ENCODE measurements at regions not wholly inside any gene's neighbourhood (a gene's known extent, or its start where the extent isn't known, plus 50 kb on each side); places are given as distances from the start of the nearest gene placed in this dataset.
A peak's percentile ranks its signal among the peaks of the same experiment; 100 is the strongest.

DNA sequence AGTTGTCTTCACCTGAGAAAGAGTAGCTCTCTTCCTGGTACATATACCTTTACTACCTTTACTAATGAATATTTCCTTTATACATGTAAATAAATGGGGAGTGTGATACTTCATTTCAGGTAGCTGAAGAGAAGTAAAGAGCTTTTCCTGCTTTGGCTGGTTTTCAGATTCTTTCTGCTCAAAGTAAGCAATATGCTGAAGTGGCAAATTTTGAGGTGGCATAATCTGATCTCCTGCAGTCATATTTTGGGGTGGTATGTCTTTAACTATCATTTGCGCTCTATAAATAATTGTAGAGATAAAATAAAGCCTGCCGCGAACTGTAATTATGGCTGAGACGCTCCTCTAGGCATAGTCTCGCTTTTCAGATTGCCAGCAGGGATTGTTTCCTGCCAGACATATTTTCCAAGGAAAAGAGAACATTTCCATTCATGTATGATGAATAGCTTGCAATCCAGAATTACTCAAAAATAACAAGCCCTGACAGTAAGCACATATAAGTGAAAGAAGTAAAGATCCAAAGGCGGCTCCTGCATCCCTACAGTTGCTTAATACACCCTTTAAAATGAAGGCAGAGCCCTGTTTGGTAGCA is 200.7 kb downstream of the C12orf50 start:
- no peak for FAIRE-seq

- FAIRE-seq = no peak
Measured at GRCh38 chr12:87827638-87828264, 201.4 kb downstream of the C12orf50 start.

DNA sequence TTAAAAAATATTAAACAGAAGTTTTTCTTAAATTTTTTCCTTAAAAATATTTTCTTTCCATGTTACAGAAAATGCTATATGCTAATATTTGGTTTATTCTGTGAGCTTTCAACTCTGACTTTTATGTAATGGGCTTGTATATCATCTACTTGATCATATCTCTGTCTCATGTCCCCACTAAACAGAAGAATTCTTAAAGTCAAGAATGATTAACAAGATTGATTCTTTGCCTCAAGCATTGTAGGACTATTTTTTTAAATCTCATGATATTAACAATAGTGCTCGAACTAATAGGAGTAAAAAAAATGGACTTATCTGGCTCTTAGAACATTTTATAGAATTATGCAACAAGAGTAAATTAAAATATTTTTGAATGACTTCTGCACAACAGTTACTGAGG is 206.3 kb downstream of the C12orf50 start:
- no peak for FAIRE-seq

GRCh38 chr12:87820524-87821202 is 208.5 kb downstream of the C12orf50 start:
- FAIRE-seq = no peak

GRCh38 chr12:87818441-87818840 is 210.8 kb downstream of the C12orf50 start:
- FAIRE-seq = no peak

DNA sequence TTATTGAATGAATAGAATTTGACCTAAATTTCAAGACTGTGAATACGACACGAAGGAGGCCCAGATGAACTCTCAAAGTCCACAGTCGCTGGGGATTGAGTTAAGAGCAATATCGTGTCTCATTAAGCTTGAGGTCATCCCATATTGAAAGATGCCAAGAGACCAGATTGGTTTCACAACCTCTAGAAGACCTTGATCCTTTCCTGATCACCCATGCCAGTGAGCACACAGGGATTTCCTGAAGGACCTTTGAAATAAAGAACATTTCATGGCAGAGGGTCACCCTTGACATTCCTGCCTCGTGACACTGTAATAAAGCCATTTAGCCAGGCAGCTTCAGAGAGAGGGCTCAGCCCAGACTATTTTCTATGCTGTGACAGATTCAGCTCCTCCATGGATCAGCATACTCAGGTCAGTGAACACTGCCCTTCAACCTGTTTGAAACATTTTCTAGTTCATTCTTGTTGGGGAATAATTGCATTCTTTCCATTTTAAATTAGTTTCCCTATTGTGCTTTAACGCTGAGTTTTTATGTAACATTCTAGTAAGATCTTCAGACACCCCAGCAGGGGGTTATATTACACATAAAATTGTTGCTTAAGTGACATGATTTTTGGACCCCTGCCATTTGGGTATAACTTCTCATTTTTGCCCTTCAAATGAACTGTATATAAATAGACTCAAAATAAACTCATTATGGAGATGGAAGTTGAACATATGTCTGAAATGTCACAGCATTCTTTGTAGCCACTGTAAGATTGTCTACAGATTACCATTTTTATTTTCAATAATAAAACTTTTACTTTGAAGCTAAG is 213.2 kb downstream of the C12orf50 start:
- no peak for FAIRE-seq

DNA sequence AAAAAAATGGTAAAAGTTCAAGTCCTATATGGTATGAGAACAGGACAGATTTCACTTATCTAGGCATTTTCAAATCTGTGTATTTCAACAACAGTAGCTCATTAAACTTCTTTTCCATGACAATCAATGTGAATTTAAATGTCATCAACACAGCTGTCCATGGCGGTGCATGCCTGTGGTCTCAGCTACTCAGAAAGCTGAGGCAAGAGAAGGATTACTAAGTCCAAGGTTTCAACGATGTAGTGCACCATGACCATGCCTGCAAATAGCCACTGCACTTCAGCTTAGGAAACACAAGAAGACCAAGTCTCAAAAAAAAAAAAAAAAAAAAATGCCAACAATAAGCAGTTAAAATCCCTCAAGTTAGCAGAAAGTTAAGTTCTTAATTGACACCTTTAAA is 214.6 kb downstream of the C12orf50 start:
- no peak for FAIRE-seq

DNA sequence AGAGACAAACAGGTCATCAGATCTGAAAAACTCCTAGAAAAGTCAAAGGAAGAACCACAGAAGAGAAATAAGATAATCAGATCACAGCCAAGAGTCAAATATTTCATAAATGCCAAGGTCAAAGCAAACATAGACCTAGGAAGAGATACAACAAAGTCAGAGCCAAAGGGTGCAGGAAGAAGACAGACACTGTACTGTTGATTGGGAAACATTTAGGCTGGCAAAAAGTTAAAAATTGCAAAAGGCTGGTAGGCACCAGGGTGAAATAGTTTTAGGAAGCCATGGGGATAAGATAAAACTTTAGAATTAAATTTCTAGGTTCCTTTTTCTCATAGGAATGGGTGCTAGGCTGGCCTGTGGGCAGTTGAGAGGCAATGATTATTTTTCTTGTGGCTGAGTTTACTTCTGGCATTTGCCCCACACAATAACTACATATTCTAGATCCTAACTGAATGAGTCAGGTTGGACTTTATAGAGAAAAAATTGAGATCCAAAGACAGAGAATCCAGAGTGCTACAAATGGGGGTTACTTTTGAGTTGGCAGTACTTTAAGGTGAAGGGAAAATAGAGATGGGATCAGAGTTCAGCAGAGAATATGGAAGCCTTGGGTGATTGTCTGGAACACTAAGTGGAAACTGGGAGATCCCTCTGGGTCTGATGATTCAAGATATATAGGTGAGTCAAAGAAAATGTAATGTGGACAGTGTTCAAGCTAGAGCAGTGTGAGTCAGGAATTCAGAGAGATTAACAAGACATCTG is 215.5 kb downstream of the C12orf50 start:
- no peak for FAIRE-seq

DNA sequence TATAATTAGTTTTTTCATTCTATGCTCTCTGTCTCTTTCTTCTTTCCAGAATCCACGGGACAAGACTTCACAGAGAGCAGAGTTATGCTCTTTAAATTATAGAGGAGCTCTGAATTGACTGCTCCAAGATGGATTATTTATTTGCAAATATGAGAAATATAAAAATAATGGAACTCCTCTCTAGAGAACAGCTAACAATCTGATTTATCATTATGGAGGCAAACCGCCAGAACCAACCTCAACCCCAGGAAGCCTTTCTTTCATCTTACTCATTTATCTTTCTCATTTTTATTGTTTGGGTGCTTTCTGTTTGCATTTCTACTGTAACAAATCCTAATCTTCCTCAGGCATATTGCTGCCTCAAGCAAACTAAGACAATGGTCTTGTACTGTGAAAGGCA is 216.5 kb downstream of the C12orf50 start:
- FAIRE-seq = no peak

GRCh38 chr12:87812030-87812429 is 217.2 kb downstream of the C12orf50 start:
- no peak for FAIRE-seq

GRCh38 chr12:87809916-87810315 is 219.3 kb downstream of the C12orf50 start:
- no peak for FAIRE-seq

GRCh38 chr12:87807086-87807485 is 222.1 kb downstream of the C12orf50 start:
- FAIRE-seq = no peak

GRCh38 chr12:87806310-87806709 is 222.9 kb downstream of the C12orf50 start:
- no peak for FAIRE-seq

- FAIRE-seq = no peak
Measured at GRCh38 chr12:87804386-87804785, 224.8 kb downstream of the C12orf50 start.

DNA sequence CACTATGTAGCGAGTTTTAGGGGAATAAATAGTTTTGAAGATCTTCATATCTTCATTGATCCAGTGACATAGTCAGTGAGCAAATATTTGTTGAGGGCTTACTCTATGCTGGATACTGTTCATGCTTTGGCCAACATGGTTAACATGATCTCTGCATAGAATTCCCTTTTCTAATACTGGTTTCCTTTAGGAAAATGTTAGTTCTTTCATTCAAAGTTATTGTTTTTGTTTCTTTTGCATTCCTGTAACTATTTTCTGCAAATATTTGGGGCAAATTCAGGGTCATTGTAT is 226.5 kb downstream of the C12orf50 start:
- FAIRE-seq = no peak

DNA sequence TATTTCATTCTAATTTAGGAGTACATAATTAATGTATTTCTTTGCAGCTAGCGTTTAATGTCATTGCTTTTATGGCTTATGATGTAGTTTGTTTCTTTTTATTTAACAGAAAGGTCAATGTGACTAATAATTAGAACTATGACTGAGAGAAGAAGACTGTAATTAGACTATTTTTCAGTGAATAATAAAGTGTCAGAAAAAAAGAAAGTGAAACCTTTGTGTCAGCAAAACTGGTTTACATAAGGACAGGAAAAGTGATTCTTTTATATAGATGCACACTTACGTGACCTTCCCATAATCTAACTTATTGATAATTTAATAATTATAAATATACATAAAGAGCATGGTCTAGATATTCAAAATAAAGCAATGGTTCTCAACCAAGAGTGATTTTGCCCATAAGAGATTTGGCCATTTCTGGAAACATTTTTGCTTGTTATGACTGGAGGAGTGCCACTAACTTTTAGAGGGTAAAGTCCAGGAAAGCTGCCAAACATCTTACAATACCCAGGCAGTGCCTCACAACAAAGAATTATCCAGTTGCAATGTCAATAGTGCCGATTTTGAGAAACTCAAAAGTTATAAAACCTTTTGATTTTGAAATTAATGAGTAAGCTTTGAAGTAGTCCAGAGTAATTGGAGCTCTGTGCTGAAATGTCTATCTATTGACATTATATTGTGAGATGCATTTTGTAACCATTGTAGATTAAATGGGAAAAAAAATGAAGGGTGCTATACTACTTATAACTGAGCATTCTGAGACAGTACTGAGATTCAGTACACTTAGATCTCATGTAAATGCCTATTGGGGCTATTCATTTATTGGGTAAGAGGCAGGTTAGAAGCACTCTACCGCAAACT is 227.1 kb downstream of the C12orf50 start:
- FAIRE-seq = no peak

- peak; percentile 27 for FAIRE-seq
Measured at GRCh38 chr12:87796961-87797516, 232.2 kb downstream of the C12orf50 start.

- no peak for FAIRE-seq
Measured at GRCh38 chr12:87795555-87795954, 233.6 kb downstream of the C12orf50 start.

DNA sequence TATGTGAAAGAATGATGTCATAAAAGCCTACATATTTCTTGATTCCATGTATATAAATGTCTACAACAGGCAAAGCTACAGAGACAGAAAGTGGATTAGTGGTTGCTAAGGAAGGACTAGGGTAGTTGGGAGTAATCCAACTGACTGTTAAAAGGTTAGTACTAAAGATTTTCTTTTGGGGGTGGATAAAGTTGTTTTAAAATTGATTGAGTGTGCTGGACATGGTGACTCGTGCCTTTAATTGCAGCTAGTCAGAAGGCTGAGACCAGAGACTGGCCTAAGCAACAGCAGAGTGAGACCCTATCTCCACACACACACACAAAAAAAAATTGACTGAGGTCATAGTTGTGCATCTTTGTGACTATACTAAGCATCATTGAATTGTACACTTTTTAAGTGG is 234.3 kb downstream of the C12orf50 start:
- no peak for FAIRE-seq

DNA sequence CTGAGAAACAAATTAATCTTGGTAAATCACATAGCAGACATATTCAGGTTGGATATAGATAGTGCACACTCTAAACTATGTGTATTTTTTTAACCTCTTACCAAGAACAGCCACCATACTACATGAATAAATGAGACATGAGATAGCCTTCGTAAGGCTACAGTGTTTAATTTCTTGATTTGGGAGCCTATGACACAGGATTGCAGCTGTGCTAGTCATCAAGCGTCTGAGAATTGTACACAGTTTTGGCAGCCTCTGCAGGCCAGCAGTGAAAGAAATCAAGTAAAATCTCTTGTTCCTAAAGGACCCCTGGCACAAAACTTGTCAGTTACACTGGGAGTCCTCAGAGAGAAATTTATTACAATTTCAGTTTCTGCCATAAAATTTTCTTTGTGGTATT is 236.1 kb downstream of the C12orf50 start:
- no peak for FAIRE-seq

DNA sequence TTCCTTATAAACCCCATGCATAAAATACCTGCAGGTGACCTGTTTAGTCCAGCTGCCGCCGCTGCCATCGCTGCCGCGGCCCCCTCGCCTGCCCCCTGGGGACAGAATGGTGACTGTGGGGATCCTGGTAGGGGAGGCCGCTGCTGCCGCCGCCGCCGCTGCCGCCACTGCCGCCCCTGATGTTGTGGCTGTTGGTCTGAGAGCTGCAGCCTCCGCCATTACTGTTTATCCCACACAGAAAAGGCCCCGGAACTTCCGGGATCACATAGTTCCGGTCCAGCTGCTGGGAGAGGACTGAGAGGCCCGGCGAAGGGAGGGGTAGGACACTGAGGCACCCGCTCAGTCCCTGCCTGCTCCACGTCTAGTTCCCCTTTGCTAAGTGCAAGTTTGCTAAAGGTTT is 244.9 kb downstream of the C12orf50 start:
- FAIRE-seq = no peak

DNA sequence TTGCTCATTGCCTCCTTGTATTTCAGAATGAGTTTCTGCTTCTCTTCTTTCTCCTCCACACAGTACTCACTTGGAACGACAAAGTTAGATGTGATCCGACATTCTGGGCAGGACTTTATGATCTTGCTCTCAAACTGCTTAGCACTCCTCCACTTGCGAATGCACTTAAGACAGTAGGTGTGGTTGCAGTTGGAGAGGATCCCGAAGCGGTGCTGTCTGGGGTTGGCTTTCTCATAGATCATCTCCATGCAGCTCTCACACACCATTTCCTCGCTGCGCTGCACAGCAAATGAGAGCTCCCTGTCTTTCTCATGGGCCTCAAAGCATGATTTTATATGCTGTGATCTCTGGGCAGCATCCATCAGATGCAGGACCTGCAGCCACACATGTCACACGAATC is 245.7 kb downstream of the C12orf50 start:
- FAIRE-seq = no peak

All from A204.1 (cell line).